Ammon's horn (tissue), 1 donor: ENCODE measurements at regions not wholly inside any gene's neighbourhood (a gene's known extent, or its start where the extent isn't known, plus 50 kb on each side); places are given as distances from the start of the nearest gene placed in this dataset.

ENCODE experiments used
- DNase-seq: peaks from one replicate; pipeline ENCODE4 v3.0.0-alpha.2; 2016; ENCODE audit warnings: low spot score

DNA sequence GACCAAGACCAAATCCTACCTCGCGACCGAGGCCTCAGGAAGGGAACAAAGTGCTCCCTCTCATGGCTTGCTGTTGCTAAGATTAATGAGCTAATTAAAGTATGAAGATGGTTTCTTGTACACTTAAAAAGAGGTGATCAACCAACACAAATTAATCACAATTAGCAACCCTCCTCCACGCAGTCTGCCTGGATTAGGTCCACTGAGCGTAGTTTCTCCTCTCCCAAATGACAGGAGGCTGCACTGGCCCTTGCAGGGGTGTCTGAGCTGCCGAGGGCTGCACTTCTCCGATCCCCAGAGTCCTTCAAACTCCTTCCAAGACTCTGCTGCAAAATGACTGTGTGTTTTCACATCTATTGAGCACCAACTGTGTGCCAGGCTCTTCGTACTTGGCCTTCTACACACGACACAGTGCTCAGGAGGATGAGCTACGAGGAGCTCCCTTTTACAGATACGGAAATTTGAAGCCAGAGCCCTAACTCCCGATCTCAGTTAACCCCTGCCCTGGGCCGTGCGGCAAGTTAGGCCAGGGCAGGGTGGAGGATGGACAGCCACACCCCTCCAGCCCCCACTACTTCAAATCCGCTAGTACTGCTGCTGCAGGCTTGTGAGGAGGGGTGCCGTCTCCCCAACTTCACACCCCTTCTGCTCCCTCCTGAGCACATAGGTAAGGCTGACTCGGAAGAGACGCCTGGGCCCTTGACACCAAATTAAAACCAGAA lies 101.0 kb upstream of the LINGO1 start:
- no peak for DNase-seq

- DNase-seq: no peak
Observed at GRCh38 chr15:77732514-77733335, 100.0 kb upstream of the LINGO1 start.

- no peak for DNase-seq
Observed at GRCh38 chr15:77731945-77732344, 99.2 kb upstream of the LINGO1 start.

DNA sequence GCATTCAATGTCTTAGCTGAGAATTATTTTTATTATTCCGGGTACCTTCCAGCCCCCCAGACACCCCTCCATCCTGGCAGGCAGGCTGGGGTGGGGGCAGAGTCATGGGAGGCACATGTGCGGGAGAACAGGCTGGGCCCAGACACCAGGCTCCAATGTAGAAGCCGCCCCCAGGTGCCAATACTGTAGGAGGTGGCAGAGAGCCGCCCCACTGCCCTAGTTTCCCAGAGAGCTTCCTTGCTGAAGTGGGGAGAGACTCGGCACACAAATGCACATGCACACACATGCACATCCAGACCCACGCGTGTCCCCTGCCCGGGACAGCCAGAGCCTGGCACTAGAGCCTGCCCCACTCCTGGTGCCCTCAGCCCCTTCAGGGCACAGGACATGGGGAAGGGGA lies 98.4 kb upstream of the LINGO1 start:
- no peak for DNase-seq

GRCh38 chr15:77727635-77728304 lies 95.1 kb upstream of the LINGO1 start:
- no peak for DNase-seq

GRCh38 chr15:77724715-77725114 lies 92.0 kb upstream of the LINGO1 start:
- DNase-seq: no peak

GRCh38 chr15:77723756-77724155 lies 91.0 kb upstream of the LINGO1 start:
- no peak for DNase-seq

GRCh38 chr15:77722759-77723460 lies 90.2 kb upstream of the LINGO1 start:
- no peak for DNase-seq

DNA sequence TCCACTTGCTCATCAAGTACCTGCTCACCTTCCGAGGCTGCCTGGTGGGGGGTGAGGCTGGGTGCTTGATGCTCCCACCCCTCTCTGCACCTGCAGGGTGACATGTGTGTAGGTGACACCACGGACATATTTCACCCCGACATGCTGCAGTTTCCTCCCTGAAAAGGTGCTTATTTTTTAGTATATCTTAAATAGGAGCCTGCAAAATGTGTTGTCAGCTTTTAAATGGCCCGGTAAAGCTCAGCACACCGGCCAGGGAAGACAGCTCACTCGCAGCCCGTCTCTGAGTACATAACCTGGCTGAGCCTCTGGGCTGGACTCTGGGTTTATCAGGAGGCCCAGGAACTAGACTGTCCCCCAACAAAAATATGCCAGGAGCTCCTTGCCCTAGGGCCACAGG lies 89.3 kb upstream of the LINGO1 start:
- DNase-seq: no peak

- DNase-seq: no peak
Observed at GRCh38 chr15:77720655-77721054, 87.9 kb upstream of the LINGO1 start.

DNA sequence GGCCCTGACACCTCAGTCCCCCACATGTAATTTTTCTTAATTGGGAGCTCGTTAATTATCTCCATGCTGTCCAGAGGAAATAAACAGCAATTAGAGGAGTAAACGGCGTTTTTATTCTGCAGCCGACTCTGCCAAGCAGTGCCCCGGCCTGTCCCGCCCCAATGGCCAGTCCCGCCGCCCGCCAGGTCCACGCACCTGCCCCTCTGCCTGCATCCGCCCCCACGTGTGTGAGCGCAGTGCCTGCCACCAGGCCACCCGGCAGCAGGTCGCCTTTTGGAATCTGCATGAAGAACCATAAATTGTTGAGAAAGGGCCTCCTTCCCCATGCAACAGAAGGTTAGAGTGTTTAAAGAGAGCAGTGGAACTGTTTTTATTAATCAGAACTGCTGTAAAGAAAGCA lies 87.5 kb upstream of the LINGO1 start:
- no peak for DNase-seq

GRCh38 chr15:77719450-77719849 lies 86.7 kb upstream of the LINGO1 start:
- DNase-seq: no peak

- no peak for DNase-seq
Observed at GRCh38 chr15:77717333-77717990, 84.8 kb upstream of the LINGO1 start.

- DNase-seq: no peak
Observed at GRCh38 chr15:77716632-77717332, 84.1 kb upstream of the LINGO1 start.

- DNase-seq: no peak
Observed at GRCh38 chr15:77715860-77716259, 83.1 kb upstream of the LINGO1 start.

- DNase-seq: no peak
Observed at GRCh38 chr15:77715051-77715450, 82.3 kb upstream of the LINGO1 start.

DNA sequence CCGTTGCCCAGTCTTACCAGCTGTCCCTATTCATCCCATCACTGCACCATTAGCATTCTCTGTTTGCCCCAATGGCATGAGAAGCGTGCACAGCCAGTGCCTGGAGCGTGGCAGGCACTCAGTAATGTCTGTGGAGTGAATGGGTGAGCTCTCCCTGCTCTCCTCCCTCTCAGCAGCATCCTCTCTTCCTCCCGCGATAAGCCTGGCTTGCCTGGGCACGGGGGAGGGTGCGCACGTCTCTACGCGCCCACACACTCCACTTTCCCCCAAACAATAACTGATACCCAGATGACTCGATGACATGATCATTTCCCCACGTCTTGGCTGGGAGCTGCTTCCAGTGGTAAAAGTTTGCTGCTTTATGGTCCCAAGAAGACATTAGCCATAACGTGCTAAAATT lies 81.8 kb upstream of the LINGO1 start:
- peak; percentile 62 for DNase-seq

DNA sequence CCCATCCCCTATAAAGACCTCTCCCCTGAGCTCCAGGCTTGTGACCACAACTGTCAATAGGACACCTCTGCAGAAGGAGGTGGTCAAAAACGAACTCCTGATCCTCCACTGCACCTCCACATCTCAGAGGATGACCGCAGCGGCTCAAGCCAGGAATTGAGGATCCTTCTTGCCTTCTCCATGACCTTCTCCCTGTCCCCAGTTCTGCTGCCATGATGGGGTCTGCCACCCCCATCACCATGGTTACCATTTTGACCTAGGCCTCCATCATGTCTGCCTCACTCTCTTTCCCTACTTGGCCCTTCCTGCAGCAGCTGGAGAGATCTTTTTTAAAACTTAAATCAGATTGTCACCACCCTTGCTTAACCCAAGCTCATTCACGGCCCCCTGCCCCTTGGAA lies 81.3 kb upstream of the LINGO1 start:
- no peak for DNase-seq

DNA sequence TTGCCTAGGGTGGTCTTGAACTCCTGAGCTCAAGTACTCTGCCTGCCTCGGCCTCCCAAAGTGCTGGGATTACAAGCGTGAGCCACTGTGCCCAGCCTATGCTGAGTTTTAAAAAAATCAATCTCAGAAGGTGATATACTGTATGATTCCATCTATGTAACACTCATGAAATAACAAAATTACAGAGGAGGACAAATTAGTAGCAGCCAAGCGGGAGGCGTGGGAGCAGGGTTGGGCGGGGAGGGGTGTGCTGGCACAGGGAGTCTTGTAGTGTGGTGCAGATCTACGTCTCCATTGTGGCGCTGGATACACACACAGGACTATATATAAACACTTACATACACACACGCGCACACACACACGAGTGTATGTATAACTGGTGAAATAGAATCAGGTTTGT lies 80.6 kb upstream of the LINGO1 start:
- DNase-seq: peak; percentile 23

DNA sequence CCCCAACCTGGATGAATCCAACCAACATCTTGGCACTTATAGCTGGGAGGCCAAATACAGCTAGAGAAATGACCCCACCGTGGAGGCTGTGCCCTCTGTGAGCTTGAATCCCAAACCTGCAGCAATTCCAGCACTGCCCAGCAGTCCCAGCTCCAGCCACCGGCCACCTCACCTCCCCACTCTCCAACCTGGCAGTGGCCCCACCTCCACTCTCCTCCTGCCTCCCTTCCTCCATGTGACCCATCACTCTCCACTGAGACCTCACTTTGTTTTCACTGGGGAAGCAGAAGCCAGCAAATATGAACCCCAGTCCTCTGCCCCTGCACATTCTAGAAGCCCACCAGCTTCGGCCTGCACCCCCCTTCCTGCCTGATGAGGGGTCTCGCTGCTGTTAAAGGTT lies 79.7 kb upstream of the LINGO1 start:
- no peak for DNase-seq

- DNase-seq: no peak
Observed at GRCh38 chr15:77710637-77711036, 77.9 kb upstream of the LINGO1 start.
